ENCODE measurements at regions not wholly inside any gene's neighbourhood (a gene's known extent, or its start where the extent isn't known, plus 50 kb on each side); places are given as distances from the start of the nearest gene placed in this dataset.

GRCh38 chr5:91269198-91269597, 113.9 kb downstream of the ARRDC3 start:
- H3K27me3 Mint-ChIP-seq (ENCODE audit: low read depth): no peaks in the 10 kb centered on the region

GRCh38 chr5:91266184-91266705, 116.9 kb downstream of the ARRDC3 start:
- no peaks in the 10 kb centered on the region for H3K27me3 Mint-ChIP-seq (ENCODE audit: low read depth)
- peak overlapping the region; percentile 18 for H3K27ac Mint-ChIP-seq
- H3K4me3 Mint-ChIP-seq: no peak overlapping the region
- TF ChIP-seq CTCF (IDR thresholded peaks at IDR 0.05; ENCODE audit: unreplicated experiment): peak; percentile 36
- peaks cover 13% of the 10 kb centered on the region for H3K4me1 Mint-ChIP-seq
- peaks cover 4% of the 10 kb centered on the region for H3K9me3 Mint-ChIP-seq
- no peak for DNase-seq (ENCODE audit: low spot score in 2 of 2, unreplicated experiment in 2 of 2)
- H3K36me3 Mint-ChIP-seq: no peaks in the 10 kb centered on the region

More at GRCh38 chr5:91269198-91269597, 113.9 kb downstream of the ARRDC3 start:
- DNase-seq (ENCODE audit: low spot score in 2 of 2, unreplicated experiment in 2 of 2): no peak
- Mint-ChIP-seq H3K4me1 (peaks cover 10% of the 10 kb centered on the region), H3K27ac (no peak overlapping the region), H3K9me3 (no peaks in the 10 kb centered on the region), H3K4me3 (no peak overlapping the region), H3K36me3 (no peaks in the 10 kb centered on the region)
- no peak for TF ChIP-seq CTCF (IDR thresholded peaks at IDR 0.05; ENCODE audit: unreplicated experiment)

GRCh38 chr5:91264311-91265051, 118.6 kb downstream of the ARRDC3 start:
- peaks cover 4% of the 10 kb centered on the region for H3K9me3 Mint-ChIP-seq
- no peak overlapping the region for H3K27ac Mint-ChIP-seq
- peaks cover 13% of the 10 kb centered on the region for H3K4me1 Mint-ChIP-seq

GRCh38 chr5:91263898-91264297, 119.2 kb downstream of the ARRDC3 start:
- H3K27ac Mint-ChIP-seq: no peak overlapping the region
- H3K27me3 Mint-ChIP-seq (ENCODE audit: low read depth): no peaks in the 10 kb centered on the region
- H3K9me3 Mint-ChIP-seq: peaks cover 4% of the 10 kb centered on the region
- no peak overlapping the region for H3K4me3 Mint-ChIP-seq
- no peak for TF ChIP-seq CTCF (IDR thresholded peaks at IDR 0.05; ENCODE audit: unreplicated experiment)
- peaks cover 13% of the 10 kb centered on the region for H3K4me1 Mint-ChIP-seq
- no peaks in the 10 kb centered on the region for H3K36me3 Mint-ChIP-seq
- DNase-seq (ENCODE audit: low spot score in 2 of 2, unreplicated experiment in 2 of 2): no peak

More at GRCh38 chr5:91264311-91265051, 118.6 kb downstream of the ARRDC3 start:
- no peak for DNase-seq (ENCODE audit: low spot score in 2 of 2, unreplicated experiment in 2 of 2)
- no peak overlapping the region for H3K4me3 Mint-ChIP-seq
- H3K27me3 Mint-ChIP-seq (ENCODE audit: low read depth): no peaks in the 10 kb centered on the region
- TF ChIP-seq CTCF (IDR thresholded peaks at IDR 0.05; ENCODE audit: unreplicated experiment): no peak
- no peaks in the 10 kb centered on the region for H3K36me3 Mint-ChIP-seq

- Mint-ChIP-seq H3K27me3 (ENCODE audit: low read depth) (no peaks in the 10 kb centered on the region), H3K27ac (no peak overlapping the region), H3K36me3 (no peaks in the 10 kb centered on the region)
These were observed 125.8 kb downstream of the ARRDC3 start for GRCh38 chr5:91257301-91257700.

More at GRCh38 chr5:91257301-91257700, 125.8 kb downstream of the ARRDC3 start:
- no peak for DNase-seq (ENCODE audit: low spot score in 2 of 2, unreplicated experiment in 2 of 2)
- Mint-ChIP-seq H3K4me3 (no peak overlapping the region), H3K9me3 (no peaks in the 10 kb centered on the region), H3K4me1 (peaks cover 3% of the 10 kb centered on the region)
- TF ChIP-seq CTCF (IDR thresholded peaks at IDR 0.05; ENCODE audit: unreplicated experiment): no peak

Measured in mesothelial cell of epicardium (in vitro differentiated cells).